H4 (cell line): ENCODE measurements at regions not wholly inside any gene's neighbourhood (a gene's known extent, or its start where the extent isn't known, plus 50 kb on each side); places are given as distances from the start of the nearest gene placed in this dataset.
A peak's percentile ranks its signal among the peaks of the same experiment; 100 is the strongest.

Experiments used
- DNase-seq: peaks from one replicate; pipeline ENCODE4 v3.0.0-alpha.2; 2015; ENCODE audit warnings: low spot score

GRCh38 chr2:163838890-163839289 is 103.1 kb upstream of the FIGN start:
- DNase-seq: no peak

- no peak for DNase-seq
Observed at GRCh38 chr2:163836167-163836566, 100.4 kb upstream of the FIGN start.

- DNase-seq: no peak
Observed at GRCh38 chr2:163834841-163835240, 99.0 kb upstream of the FIGN start.

- DNase-seq: no peak
Observed at GRCh38 chr2:163834221-163834620, 98.4 kb upstream of the FIGN start.

GRCh38 chr2:163828771-163829170 is 93.0 kb upstream of the FIGN start:
- no peak for DNase-seq

- DNase-seq: no peak
Observed at GRCh38 chr2:163822033-163822432, 86.2 kb upstream of the FIGN start.

GRCh38 chr2:163812926-163813520 is 77.2 kb upstream of the FIGN start:
- no peak for DNase-seq

- no peak for DNase-seq
Observed at GRCh38 chr2:163808406-163808805, 72.6 kb upstream of the FIGN start.

GRCh38 chr2:163802284-163802683 is 66.5 kb upstream of the FIGN start:
- no peak for DNase-seq

GRCh38 chr2:163801486-163801885 is 65.7 kb upstream of the FIGN start:
- no peak for DNase-seq

- peak; percentile 51 for DNase-seq
Observed at GRCh38 chr2:163800951-163801381, 65.2 kb upstream of the FIGN start.

GRCh38 chr2:163799807-163800206 is 64.0 kb upstream of the FIGN start:
- no peak for DNase-seq

GRCh38 chr2:163794635-163795034 is 58.8 kb upstream of the FIGN start:
- DNase-seq: no peak
